ENCODE measurements at regions not wholly inside any gene's neighbourhood (a gene's known extent, or its start where the extent isn't known, plus 50 kb on each side); places are given as distances from the start of the nearest gene placed in this dataset.
A peak's percentile ranks its signal among the peaks of the same experiment; 100 is the strongest.
"Not testable (repeated sequence)": the region's sequence is repeated elsewhere in the genome, so short reads cannot be mapped to it uniquely, and the experiment has no call there.

- H3K4me3 ChIP-seq (ENCODE audit: low read length) = no peak overlapping the region
- DNase-seq (ENCODE audit: low read depth, low spot score) = no peak
Measured at GRCh38 chr11:93032580-93032979, 63.1 kb downstream of the MTNR1B start.

DNA sequence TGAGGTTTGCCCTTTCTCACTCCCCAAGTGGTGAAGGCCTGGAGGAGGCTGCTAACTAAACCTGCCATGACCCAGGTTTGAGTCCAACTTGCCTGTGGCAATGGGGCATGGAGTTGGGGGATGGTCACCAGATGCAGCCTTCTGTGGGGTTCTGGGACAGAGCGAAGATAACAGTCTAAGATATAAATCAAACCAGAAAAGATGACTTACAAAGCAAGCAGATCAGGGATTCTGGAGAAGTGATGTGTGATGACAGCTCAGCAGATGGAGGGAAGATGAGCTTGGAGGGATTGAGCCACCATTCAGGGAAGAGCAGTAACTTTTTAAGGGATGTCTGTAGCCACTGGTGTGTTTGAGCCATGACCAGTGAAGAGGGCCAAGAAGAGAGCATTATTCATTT is 63.6 kb downstream of the MTNR1B start:
- no peak for DNase-seq (ENCODE audit: low read depth, low spot score)
- no peak overlapping the region for H3K4me3 ChIP-seq (ENCODE audit: low read length)

DNA sequence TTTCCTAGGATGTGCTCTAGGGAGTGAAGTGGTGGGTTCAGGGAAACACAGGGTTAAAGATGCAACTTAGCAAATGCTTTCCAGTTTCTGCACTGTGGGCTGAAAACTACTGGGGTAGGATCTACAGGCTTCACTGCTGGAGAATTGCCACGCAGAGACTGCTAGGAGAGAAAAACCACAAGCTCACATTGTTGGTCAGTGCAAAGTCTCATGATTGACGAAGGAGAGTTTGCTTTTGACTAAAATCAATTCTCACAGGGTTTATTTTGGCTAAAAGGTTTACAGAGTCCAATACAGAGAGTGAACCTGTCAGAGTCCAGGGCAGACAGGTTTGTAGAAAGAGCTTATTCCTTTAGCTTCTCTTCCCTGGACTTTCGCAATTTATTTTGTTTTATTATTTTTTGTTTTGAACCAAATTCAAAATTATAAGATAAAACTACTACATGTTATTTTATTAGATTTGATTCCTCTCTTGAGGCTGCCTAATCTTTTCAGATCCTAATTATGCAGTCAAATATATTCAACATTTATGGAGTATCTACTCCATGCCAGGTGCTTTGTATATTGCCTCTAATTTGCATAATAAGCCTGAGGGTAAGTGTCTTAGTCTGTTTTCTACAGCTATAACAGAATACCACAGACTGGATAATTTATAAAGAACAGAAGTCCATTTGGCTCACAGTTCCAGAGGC is 64.7 kb downstream of the MTNR1B start:
- no peak for DNase-seq (ENCODE audit: low read depth, low spot score)

DNA sequence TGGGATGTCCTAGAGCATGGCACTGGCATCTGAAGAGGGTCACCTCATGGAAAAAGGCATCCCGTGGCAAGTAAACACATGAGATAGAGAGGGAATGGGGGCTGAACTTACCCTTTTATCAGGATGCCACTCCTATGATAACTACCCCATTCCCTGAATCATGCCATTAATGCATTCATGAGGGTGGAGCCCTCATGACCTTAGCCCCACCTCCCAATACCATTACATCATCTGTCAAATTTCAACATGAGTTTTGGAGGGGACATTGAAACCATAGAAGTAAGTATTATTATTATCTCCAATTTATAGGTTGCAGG is 65.2 kb downstream of the MTNR1B start:
- no peak for DNase-seq (ENCODE audit: low read depth, low spot score)

More for the DNA sequence above, 64.7 kb downstream of the MTNR1B start:
- no peak overlapping the region for H3K4me3 ChIP-seq (ENCODE audit: low read length)

GRCh38 chr11:93038521-93038920 is 69.1 kb downstream of the MTNR1B start:
- no peak overlapping the region for H3K4me3 ChIP-seq (ENCODE audit: low read length)
- DNase-seq (ENCODE audit: low read depth, low spot score) = no peak

More for the DNA sequence above, 65.2 kb downstream of the MTNR1B start:
- no peak overlapping the region for H3K4me3 ChIP-seq (ENCODE audit: low read length)

DNA sequence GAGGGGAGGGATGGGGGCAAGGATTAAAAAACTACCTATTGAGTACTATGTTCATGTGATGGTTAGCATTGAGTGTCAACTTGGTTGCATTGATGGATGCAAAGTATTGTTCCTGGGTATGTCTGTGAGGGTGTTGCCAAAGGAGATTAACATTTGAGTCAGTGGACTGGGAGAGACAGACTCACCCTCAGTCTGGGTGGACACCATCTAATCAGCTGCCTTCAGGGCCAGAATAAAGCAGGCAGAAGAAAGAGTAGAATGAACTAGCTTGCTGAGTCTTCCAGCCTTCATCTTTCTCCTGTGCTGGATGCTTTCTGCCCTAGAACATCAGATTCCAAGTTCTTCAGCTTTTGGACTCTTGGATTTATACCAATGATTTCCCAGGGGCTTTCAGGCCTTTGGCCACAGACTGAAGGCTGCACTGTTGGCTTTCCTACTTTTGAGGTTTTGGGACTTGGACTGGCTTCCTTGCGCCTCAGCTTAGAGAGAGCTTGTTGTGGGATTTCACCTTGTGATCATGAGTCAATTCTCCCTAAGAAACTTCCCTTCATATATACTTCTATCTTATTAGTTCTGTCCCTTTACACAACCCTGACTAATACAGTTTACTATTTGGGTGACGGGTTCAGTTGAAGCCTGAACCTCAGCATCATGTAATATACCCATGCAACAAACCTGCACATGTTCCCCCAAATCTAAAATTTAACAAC is 70.2 kb downstream of the MTNR1B start:
- DNase-seq (ENCODE audit: low read depth, low spot score) = no peak
- H3K4me3 ChIP-seq (ENCODE audit: low read length) = no peak overlapping the region

DNA sequence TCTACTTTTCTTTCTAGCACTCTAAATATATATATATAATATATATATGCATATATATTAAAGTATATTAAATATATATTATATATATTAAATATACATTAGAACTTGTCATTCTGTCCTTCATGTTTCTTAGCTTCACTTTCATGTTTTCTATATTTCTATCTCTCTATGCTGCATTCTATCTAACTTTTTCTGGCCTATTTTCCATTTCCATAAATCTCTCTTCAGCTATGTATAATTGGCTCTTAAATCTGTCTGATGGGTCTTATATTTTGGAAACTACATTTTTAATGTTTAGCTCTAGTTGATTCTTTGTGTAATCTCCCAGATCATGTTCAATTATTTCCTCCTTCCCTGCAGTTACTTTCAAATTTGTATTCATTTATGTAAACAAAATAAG is 72.2 kb downstream of the MTNR1B start:
- no peak for DNase-seq (ENCODE audit: low read depth, low spot score)
- no peak overlapping the region for H3K4me3 ChIP-seq (ENCODE audit: low read length)

DNA sequence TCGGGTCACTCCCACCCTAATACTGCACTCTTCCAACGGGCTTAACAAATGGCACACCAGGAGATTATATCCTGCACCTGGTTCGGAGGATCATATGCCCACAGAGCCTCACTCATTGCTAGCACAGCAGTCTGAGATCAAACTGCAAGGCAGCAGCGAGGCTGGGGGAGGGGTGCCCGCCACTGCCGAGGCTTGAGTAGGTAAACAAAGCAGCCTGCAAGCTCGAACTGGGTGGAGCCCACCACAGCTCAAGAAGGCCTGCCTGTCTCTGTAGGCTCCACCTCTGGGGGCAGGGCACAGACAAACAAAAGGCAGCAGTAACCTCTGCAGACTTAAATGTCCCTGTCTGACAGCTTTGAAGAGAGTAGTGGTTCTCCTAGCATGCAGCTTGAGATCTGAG is 73.7 kb downstream of the MTNR1B start:
- peak; percentile 6 for DNase-seq (ENCODE audit: low read depth, low spot score)
- H3K4me3 ChIP-seq (ENCODE audit: low read length) = not testable (repeated sequence)

GRCh38 chr11:93049740-93050139 is 80.3 kb downstream of the MTNR1B start:
- H3K4me3 ChIP-seq (ENCODE audit: low read length) = no peak overlapping the region
- no peak for DNase-seq (ENCODE audit: low read depth, low spot score)

DNA sequence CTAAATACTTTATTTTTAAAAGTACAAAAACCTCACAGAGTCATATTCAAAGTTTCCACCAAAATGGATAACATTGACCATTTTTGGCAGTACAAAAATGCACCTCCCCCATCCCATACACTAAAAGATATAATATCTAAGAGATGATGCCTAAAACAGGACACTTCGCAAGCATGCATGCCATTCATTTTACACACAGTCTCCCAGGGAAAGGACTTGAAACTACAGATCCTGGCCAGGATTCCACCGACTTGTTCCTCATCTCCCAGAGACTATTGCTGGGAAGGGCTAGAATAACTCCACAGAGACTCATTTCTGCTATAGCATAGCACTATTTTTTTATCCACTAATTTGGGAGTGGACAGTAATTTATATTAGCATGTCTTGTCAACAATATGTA is 81.7 kb downstream of the MTNR1B start:
- no peak for DNase-seq (ENCODE audit: low read depth, low spot score)
- no peak overlapping the region for H3K4me3 ChIP-seq (ENCODE audit: low read length)

DNA sequence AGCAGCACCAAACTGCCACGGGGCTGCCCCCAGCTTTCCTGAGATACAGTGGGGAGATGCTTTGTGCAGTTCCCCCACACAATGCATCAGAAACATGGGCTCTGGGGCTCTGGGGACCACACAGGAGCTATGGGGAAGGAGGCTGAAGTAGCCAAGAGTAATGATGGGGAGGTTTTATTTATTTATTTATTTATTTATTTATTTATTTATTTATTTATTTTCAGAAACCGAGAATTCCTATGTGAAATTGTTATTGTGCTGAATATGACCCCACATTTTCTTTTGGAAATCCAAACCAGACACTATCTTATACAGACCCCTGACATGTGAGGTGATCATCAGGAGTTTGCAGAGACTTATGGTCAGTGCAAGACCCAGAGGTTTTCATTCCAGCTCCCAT is 84.4 kb downstream of the MTNR1B start:
- H3K4me3 ChIP-seq (ENCODE audit: low read length) = no peak overlapping the region
- DNase-seq (ENCODE audit: low read depth, low spot score) = no peak

DNA sequence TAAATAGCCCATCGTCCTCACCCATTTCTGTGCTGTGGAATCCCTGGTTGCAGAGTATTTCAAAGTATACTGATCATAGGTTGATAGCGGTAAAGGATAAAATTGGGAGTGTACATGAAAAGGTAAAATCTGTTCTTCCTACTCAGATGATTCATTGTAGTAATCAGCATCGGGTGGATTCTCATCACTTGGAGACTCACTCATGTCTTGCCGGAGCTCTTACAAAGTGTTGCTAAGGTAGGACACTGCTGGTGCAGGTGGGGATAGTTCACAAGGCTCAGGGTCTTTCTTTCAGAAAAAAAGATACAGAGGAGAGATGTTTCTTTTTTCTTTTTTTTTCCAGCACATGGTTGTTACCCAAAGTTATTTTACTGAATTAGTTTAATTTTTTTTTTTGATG is 84.8 kb downstream of the MTNR1B start:
- no peak overlapping the region for H3K4me3 ChIP-seq (ENCODE audit: low read length)
- no peak for DNase-seq (ENCODE audit: low read depth, low spot score)

GRCh38 chr11:93054881-93055280 is 85.4 kb downstream of the MTNR1B start:
- DNase-seq (ENCODE audit: low read depth, low spot score) = no peak
- H3K4me3 ChIP-seq (ENCODE audit: low read length) = no peak overlapping the region

DNA sequence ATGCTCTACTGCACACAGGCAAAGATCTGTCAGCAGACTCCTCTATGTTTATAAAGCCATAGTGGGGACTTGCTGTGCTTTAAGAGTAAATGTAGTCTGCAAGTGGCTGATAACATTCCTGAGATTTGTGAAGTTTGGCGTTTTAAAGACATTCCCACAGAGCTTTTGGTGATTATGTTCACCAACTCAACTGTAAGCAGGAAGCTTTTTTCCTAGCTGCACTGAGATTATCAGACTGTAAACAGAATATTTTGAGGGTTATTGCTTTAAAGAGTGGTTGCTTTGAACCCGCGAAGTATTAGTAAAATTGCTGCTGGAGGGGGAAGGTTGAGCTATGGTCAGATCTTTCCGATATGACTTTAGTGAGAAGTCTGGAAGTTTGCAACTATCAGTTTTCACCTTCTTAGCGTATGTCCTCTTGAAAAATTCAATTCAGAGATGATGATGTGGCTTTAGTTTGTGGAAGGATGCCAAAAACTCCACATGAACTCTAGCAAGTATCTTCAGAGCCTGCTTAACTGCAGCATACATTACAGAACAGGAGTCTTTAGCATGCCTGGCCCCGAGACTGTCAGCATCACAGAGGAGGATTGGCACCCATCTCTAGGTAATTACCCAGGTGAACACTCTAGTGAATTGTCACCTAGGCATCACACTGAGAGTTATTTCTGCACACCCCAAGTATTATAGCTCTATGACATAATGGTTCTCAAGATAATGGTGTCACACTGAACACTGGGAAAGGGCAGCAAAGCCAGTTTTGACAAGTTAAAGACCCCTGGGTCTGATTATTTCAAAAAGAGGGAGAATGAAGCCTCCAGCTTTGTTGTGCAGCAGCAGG is 89.9 kb downstream of the MTNR1B start:
- no peak overlapping the region for H3K4me3 ChIP-seq (ENCODE audit: low read length)
- no peak for DNase-seq (ENCODE audit: low read depth, low spot score)

DNA sequence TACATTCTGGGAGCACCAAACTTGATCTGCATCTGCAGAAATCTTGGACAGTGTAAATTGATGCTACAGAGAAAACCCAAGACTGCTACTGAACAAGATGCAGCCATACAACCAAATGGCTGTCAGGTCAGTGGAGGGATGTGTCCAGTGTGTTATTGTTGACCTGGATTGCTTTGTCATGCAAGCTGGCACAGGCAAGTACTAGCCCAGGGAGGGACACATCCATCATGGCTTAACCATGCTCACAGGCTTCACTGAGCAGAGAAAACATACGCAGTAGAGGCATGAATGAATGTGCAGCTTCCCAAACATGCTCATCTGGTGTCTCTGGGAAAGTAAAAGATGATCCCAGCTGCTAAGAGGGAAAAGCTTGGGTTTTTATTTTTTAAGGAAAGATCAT is 93.6 kb downstream of the MTNR1B start:
- no peak overlapping the region for H3K4me3 ChIP-seq (ENCODE audit: low read length)
- DNase-seq (ENCODE audit: low read depth, low spot score) = no peak

GRCh38 chr11:93065074-93065674 is 95.7 kb downstream of the MTNR1B start:
- peak; percentile 3 for DNase-seq (ENCODE audit: low read depth, low spot score)
- H3K4me3 ChIP-seq (ENCODE audit: low read length) = not testable (repeated sequence)

DNA sequence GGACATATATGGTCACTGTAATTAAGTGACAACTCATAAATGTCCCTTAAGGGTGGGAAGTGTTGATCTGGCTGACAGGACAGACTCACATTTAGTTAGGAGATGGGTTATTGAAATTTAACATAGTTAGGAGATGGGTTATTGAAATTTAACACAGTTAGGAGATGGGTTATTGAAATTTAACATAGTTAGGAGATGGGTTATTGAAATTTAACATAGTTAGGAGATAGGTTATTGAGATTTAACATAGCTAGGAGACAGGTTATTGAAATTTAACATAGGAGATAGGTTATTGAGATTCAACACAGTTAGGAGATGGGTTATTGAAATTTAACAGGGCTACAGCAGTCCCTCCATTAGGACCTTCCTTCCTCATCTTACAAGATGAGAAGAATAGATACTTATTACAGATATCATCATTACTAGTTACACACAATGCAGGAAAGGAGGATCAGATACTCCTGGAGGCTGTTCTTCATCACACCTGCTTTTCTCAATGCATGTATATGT is 98.5 kb downstream of the MTNR1B start:
- DNase-seq (ENCODE audit: low read depth, low spot score) = no peak
- H3K4me3 ChIP-seq (ENCODE audit: low read length) = no peak overlapping the region

GRCh38 chr11:93072229-93072914 is 102.9 kb downstream of the MTNR1B start:
- DNase-seq (ENCODE audit: low read depth, low spot score) = no peak
- H3K4me3 ChIP-seq (ENCODE audit: low read length) = no peak overlapping the region

DNA sequence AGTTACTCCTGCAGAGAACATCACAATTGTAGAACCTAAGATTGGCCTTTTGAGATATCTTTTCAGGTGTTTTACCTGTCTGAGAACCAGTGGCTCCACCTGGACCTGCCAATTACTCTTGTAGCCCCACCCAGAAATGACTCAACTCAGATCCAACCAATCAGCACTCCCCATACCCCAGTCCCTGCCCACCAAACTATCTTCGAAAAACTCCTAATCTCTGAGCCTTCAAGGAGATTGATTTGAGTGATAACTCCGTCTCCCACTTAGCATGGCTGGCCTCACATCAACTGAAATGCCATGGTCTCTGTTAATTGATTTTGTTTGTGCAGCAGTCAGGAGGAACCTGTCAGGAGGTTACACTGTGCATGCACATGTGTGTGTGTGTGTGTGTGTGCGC is 103.6 kb downstream of the MTNR1B start:
- H3K4me3 ChIP-seq (ENCODE audit: low read length) = no peak overlapping the region
- DNase-seq (ENCODE audit: low read depth, low spot score) = no peak

All from Jurkat, Clone E6-1 (cell line).